ENCODE measurements at regions not wholly inside any gene's neighbourhood (a gene's known extent, or its start where the extent isn't known, plus 50 kb on each side); places are given as distances from the start of the nearest gene placed in this dataset.
"Not testable (repeated sequence)": the region's sequence is repeated elsewhere in the genome, so short reads cannot be mapped to it uniquely, and the experiment has no call there.

- H3K4me1 Mint-ChIP-seq; H3K27me3 Mint-ChIP-seq (ENCODE audit: low read depth in 3 of 3); H4K20me1 ChIP-seq (ENCODE audit: insufficient read depth, low read length); H3K27me3 ChIP-seq (ENCODE audit: control insufficient read depth in 2 of 2, insufficient read depth in 2 of 2, low read length in 2 of 2); DNase-seq; H3K27ac ChIP-seq (ENCODE audit: low read depth in 1 of 2, low read length in 2 of 2); H3K36me3 Mint-ChIP-seq; H3K36me3 ChIP-seq (replicated peaks in 1 of 2; ENCODE audit: control insufficient read depth in 1 of 2, insufficient read depth in 2 of 2, low read length in 2 of 2); H3K9me3 ChIP-seq (replicated peaks in 1 of 2; ENCODE audit: control insufficient read depth in 1 of 2, insufficient read depth in 1 of 2, low read length in 2 of 2); H3K27ac Mint-ChIP-seq; H3K9ac ChIP-seq (ENCODE audit: insufficient read depth, low read length, poor library complexity, severe bottlenecking); H3K4me3 ChIP-seq (replicated peaks in 1 of 3; ENCODE audit: low read depth in 2 of 3, low read length in 3 of 3); H3K4me1 ChIP-seq (ENCODE audit: control insufficient read depth in 1 of 2, insufficient read depth in 2 of 2, low read length in 2 of 2); H3K79me2 ChIP-seq (ENCODE audit: insufficient read depth, low read length); H2AFZ ChIP-seq (ENCODE audit: insufficient read depth, low read depth, low read length, poor library complexity, severe bottlenecking); H3K9me3 Mint-ChIP-seq; H3K4me2 ChIP-seq (replicated peaks; ENCODE audit: extremely low read depth, low read length, poor library complexity, severe bottlenecking); H3K4me3 Mint-ChIP-seq; intact Hi-C loops (cut with micrococcal nuclease): not testable (repeated sequence)
Measured at GRCh38 chr2:88996588-88996987, 305.1 kb downstream of the RPIA start.

- Histone ChIP-seq H3K27me3 (ENCODE audit: control insufficient read depth in 2 of 2, insufficient read depth in 2 of 2, low read length in 2 of 2) (no peaks in the 10 kb centered on the region), H3K27ac (ENCODE audit: low read depth in 1 of 2, low read length in 2 of 2) (no peak overlapping the region), H3K4me3 (replicated peaks in 1 of 3; ENCODE audit: low read depth in 2 of 3, low read length in 3 of 3) (no peak overlapping the region), H4K20me1 (ENCODE audit: insufficient read depth, low read length) (no peaks in the 10 kb centered on the region), H3K9ac (ENCODE audit: insufficient read depth, low read length, poor library complexity, severe bottlenecking) (no peak overlapping the region), H3K4me2 (replicated peaks; ENCODE audit: extremely low read depth, low read length, poor library complexity, severe bottlenecking) (no peak overlapping the region), H3K4me1 (ENCODE audit: control insufficient read depth in 1 of 2, insufficient read depth in 2 of 2, low read length in 2 of 2) (no peaks in the 10 kb centered on the region), H3K79me2 (ENCODE audit: insufficient read depth, low read length) (no peaks in the 10 kb centered on the region), H3K9me3 (replicated peaks in 1 of 2; ENCODE audit: control insufficient read depth in 1 of 2, insufficient read depth in 1 of 2, low read length in 2 of 2) (no peaks in the 10 kb centered on the region), H2AFZ (ENCODE audit: insufficient read depth, low read depth, low read length, poor library complexity, severe bottlenecking) (no peak overlapping the region), H3K36me3 (replicated peaks in 1 of 2; ENCODE audit: control insufficient read depth in 1 of 2, insufficient read depth in 2 of 2, low read length in 2 of 2) (no peaks in the 10 kb centered on the region)
- Mint-ChIP-seq H3K36me3 (no peaks in the 10 kb centered on the region), H3K27ac (no peak overlapping the region), H3K27me3 (ENCODE audit: low read depth in 3 of 3) (no peaks in the 10 kb centered on the region), H3K4me1 (no peaks in the 10 kb centered on the region), H3K9me3 (no peaks in the 10 kb centered on the region), H3K4me3 (no peak overlapping the region)
- no peak for TF ChIP-seq CTCF (IDR thresholded peaks at IDR 0.05)
- DNase-seq = no peak
- intact Hi-C loops (cut with micrococcal nuclease) = no loop called here
- WGBS (ENCODE audit: insufficient coverage) = 95% methylated on average over 3 of the region's 10 CpGs
Measured at GRCh38 chr2:88999365-88999764, 307.9 kb downstream of the RPIA start.

All from CD14-positive monocyte (primary cell).